Neural cell (in vitro differentiated cells): ENCODE measurements at regions not wholly inside any gene's neighbourhood (a gene's known extent, or its start where the extent isn't known, plus 50 kb on each side); places are given as distances from the start of the nearest gene placed in this dataset.

Experiments
- H2AFZ ChIP-seq: fragments of 200-600, 300-800 bp; sonication (generic), shearing (Covaris generic); 2 replicates; pipeline ENCODE4 v1.6.0; 2014; ENCODE audit warnings: low read depth, mild to moderate bottlenecking, antibody characterized with exemption, low read length, moderate library complexity
- H3F3A ChIP-seq: fragments of 200-600 bp; shearing (Covaris generic); 2 replicates; pipeline ENCODE4 v1.6.1; 2016; ENCODE audit warnings: mild to moderate bottlenecking, moderate library complexity, mixed read lengths, antibody characterized with exemption, low read length; ENCODE audit not compliant: insufficient read depth, poor library complexity, severe bottlenecking
- H3K27ac ChIP-seq: fragments of 200-600, 300-800 bp; sonication (generic), shearing (Covaris generic); 2 replicates; pipeline ENCODE4 v1.5.1; 2014; ENCODE audit warnings: mild to moderate bottlenecking, low read length, moderate library complexity
- H3K27me3 ChIP-seq: fragments of 300-800, 200-600 bp; sonication (generic), shearing (Covaris generic); 2 replicates; pipeline ENCODE4 v1.6.0; 2014; ENCODE audit warnings: mild to moderate bottlenecking, low read depth, low read length, moderate library complexity; ENCODE audit not compliant: insufficient read depth
- H3K36me3 ChIP-seq: fragments of 300-800, 200-600 bp; sonication (generic), shearing (Covaris generic); 2 replicates; pipeline ENCODE4 v1.5.1; 2014; ENCODE audit warnings: mild to moderate bottlenecking, antibody characterized with exemption, low read length, moderate library complexity; ENCODE audit not compliant: insufficient read depth
- H3K4me2 ChIP-seq: fragments of 300-800, 200-600 bp; sonication (generic), shearing (Covaris generic); 2 replicates; pipeline ENCODE4 v1.6.0; 2014; ENCODE audit warnings: mild to moderate bottlenecking, low read length
- H3K4me3 ChIP-seq: fragments of 300-800, 200-600 bp; sonication (generic), shearing (Covaris generic); 2 replicates; pipeline ENCODE4 v1.5.1; 2014; ENCODE audit warnings: mild to moderate bottlenecking, low read length, moderate library complexity
- H3K79me2 ChIP-seq: fragments of 200-600 bp; shearing (Covaris generic); replicated peaks from 2 replicates; pipeline ENCODE4 v1.6.0; 2014; ENCODE audit warnings: mild to moderate bottlenecking, low read length, moderate library complexity; ENCODE audit not compliant: insufficient read depth
- H3K9ac ChIP-seq: fragments of 300-800, 200-600 bp; sonication (generic), shearing (Covaris generic); 2 replicates; pipeline ENCODE4 v1.6.1; 2016; ENCODE audit warnings: mild to moderate bottlenecking, low read length, mixed read lengths
- H3K9me2 ChIP-seq: fragments of 200-600 bp; shearing (Covaris generic); 2 replicates; pipeline ENCODE4 v1.6.1; 2016; ENCODE audit warnings: mild to moderate bottlenecking, low read length, mixed read lengths; ENCODE audit not compliant: insufficient read depth
- H3K9me3 ChIP-seq: fragments of 200-600, 300-800 bp; sonication (generic), shearing (Covaris generic); 2 replicates; pipeline ENCODE4 v1.6.1; 2016; ENCODE audit warnings: mild to moderate bottlenecking, mixed run types, low read length, moderate library complexity, mixed read lengths
- H4K20me1 ChIP-seq: fragments of 200-600 bp; shearing (Covaris generic); 2 replicates; pipeline ENCODE4 v1.6.1; 2016; ENCODE audit warnings: mild to moderate bottlenecking, mixed run types; ENCODE audit not compliant: insufficient read depth
- CTCF ChIP-seq: fragments of 450-650 bp; IDR thresholded peaks from 2 replicates; pipeline ENCODE4 v1.5.1; 2014; ENCODE audit warnings: antibody characterized with exemption, mild to moderate bottlenecking, moderate library complexity; ENCODE audit not compliant: poor library complexity, severe bottlenecking
- EP300 ChIP-seq: fragments of 450-650 bp; conservative IDR thresholded peaks from 2 replicates; pipeline ENCODE4 v1.6.1; 2014; ENCODE audit warnings: antibody characterized with exemption, mild to moderate bottlenecking, moderate library complexity; ENCODE audit not compliant: poor library complexity, severe bottlenecking
- EZH2 ChIP-seq: fragments of 200-600, 300-800 bp; shearing (Covaris generic), sonication (generic); IDR thresholded peaks from 2 replicates; pipeline ENCODE4 v1.6.1; 2014; ENCODE audit warnings: antibody characterized with exemption, low read length, borderline replicate concordance, mild to moderate bottlenecking; ENCODE audit not compliant: insufficient read depth, poor library complexity, severe bottlenecking
- MXI1 ChIP-seq: fragments of 450-650 bp; conservative IDR thresholded peaks from 2 replicates; pipeline ENCODE4 v1.6.1; 2014; ENCODE audit warnings: antibody characterized with exemption, mild to moderate bottlenecking; ENCODE audit not compliant: poor library complexity, severe bottlenecking
- RAD21 ChIP-seq: fragments of 450-650 bp; conservative IDR thresholded peaks from 2 replicates; pipeline ENCODE4 v1.6.1; 2014; ENCODE audit warnings: antibody characterized with exemption, mild to moderate bottlenecking, moderate library complexity
- REST ChIP-seq: IDR thresholded peaks from 2 replicates; pipeline ENCODE4 v1.6.1; 2012; ENCODE audit warnings: borderline replicate concordance
- SMC3 ChIP-seq: fragments of 450-650 bp; conservative IDR thresholded peaks from 2 replicates; pipeline ENCODE4 v1.6.1; 2014; ENCODE audit warnings: antibody characterized with exemption, mild to moderate bottlenecking, moderate library complexity; ENCODE audit not compliant: poor library complexity

GRCh38 chr1:34591751-34592629 is 162.9 kb upstream of the GJB5 start:
- Histone ChIP-seq H4K20me1 (no peaks in the 10 kb centered on the region), H3K27ac (no peak overlapping the region)

GRCh38 chr1:34597877-34598514 is 156.9 kb upstream of the GJB5 start:
- no peaks in the 10 kb centered on the region for H3K36me3 ChIP-seq
- no peak overlapping the region for H3K4me2 ChIP-seq
- H3K9ac ChIP-seq: no peak overlapping the region
- no peaks in the 10 kb centered on the region for H3F3A ChIP-seq
- H3K9me2 ChIP-seq: no peaks in the 10 kb centered on the region
- no peak overlapping the region for H3K4me3 ChIP-seq
- H3K9me3 ChIP-seq: no peaks in the 10 kb centered on the region
- no peak for TF ChIP-seq MXI1
- TF ChIP-seq SMC3: peak; percentile 91
- no peak for TF ChIP-seq EP300
- peak; percentile 93 for TF ChIP-seq CTCF
- TF ChIP-seq EZH2: no peak
- TF ChIP-seq RAD21: peak; percentile 95
- no peaks in the 10 kb centered on the region for H3K27me3 ChIP-seq
- H3K79me2 ChIP-seq: no peaks in the 10 kb centered on the region
- no peak overlapping the region for H2AFZ ChIP-seq
- H4K20me1 ChIP-seq: no peaks in the 10 kb centered on the region
- peak overlapping the region; percentile 43 for H3K27ac ChIP-seq

More at GRCh38 chr1:34591751-34592629, 162.9 kb upstream of the GJB5 start:
- no peaks in the 10 kb centered on the region for H3K9me3 ChIP-seq
- no peaks in the 10 kb centered on the region for H3K27me3 ChIP-seq
- no peak overlapping the region for H3K4me3 ChIP-seq
- no peak for TF ChIP-seq RAD21
- TF ChIP-seq SMC3: no peak
- TF ChIP-seq REST: no peak
- no peaks in the 10 kb centered on the region for H3K79me2 ChIP-seq
- no peak overlapping the region for H3K9ac ChIP-seq
- no peaks in the 10 kb centered on the region for H3K36me3 ChIP-seq
- no peak overlapping the region for H2AFZ ChIP-seq
- no peaks in the 10 kb centered on the region for H3K9me2 ChIP-seq
- peaks cover 5% of the 10 kb centered on the region for H3F3A ChIP-seq
- H3K4me2 ChIP-seq: no peak overlapping the region
